Peyer's patch (tissue), 4 donors: ENCODE measurements at regions not wholly inside any gene's neighbourhood (a gene's known extent, or its start where the extent isn't known, plus 50 kb on each side); places are given as distances from the start of the nearest gene placed in this dataset.

Experiments used
- CTCF ChIP-seq, 6 experiments: fragments of 450-650 bp in 4 of 6; fragments of 200-600 bp in 2 of 6; sonication (generic) in 1 of 6; IDR thresholded peaks; one replicate each; pipeline ENCODE4 v1.5.1; 2017 to 2019; ENCODE audit warnings: antibody characterized with exemption in 6 of 6, mild to moderate bottlenecking in 3 of 6, moderate library complexity in 1 of 6
- POLR2A ChIP-seq, 2 donors: fragments of 450-650 bp; IDR thresholded peaks; one replicate each; pipeline ENCODE4 v1.5.1; 2017; ENCODE audit warnings: antibody characterized with exemption in 2 of 2, mild to moderate bottlenecking in 2 of 2, moderate library complexity in 2 of 2

GRCh38 chr15:35764661-35765519, 218.9 kb upstream of the DPH6 start:
- TF ChIP-seq CTCF (IDR thresholded peaks at IDR 0.05) (no peak), POLR2A (IDR thresholded peaks at IDR 0.05) (no peak)
